HUES6 (cell line): ENCODE measurements at regions not wholly inside any gene's neighbourhood (a gene's known extent, or its start where the extent isn't known, plus 50 kb on each side); places are given as distances from the start of the nearest gene placed in this dataset.
"Not testable (repeated sequence)": the region's sequence is repeated elsewhere in the genome, so short reads cannot be mapped to it uniquely, and the experiment has no call there.

Source experiments
- H3K27ac ChIP-seq: 2 replicates; pipeline ENCODE4 v1.7.0; 2013; ENCODE audit warnings: low read depth, mild to moderate bottlenecking, low read length, inconsistent platforms
- H3K27me3 ChIP-seq: 2 replicates; pipeline ENCODE4 v1.6.1; 2013; ENCODE audit warnings: low read length; ENCODE audit not compliant: control insufficient read depth, insufficient read depth
- H3K36me3 ChIP-seq: 2 replicates; pipeline ENCODE4 v1.6.1; 2013; ENCODE audit warnings: low read length; ENCODE audit not compliant: control insufficient read depth, insufficient read depth
- H3K4me1 ChIP-seq: 2 replicates; pipeline ENCODE4 v1.6.1; 2013; ENCODE audit warnings: low read length; ENCODE audit not compliant: control insufficient read depth, insufficient read depth
- H3K4me3 ChIP-seq: 2 replicates; pipeline ENCODE4 v1.5.1; 2013; ENCODE audit warnings: low read depth, low read length
- H3K9ac ChIP-seq: one replicate; pipeline ENCODE4 v1.6.1; 2013; ENCODE audit warnings: mild to moderate bottlenecking, low read length
- H3K9me3 ChIP-seq: 2 replicates; pipeline ENCODE4 v1.6.1; 2013; ENCODE audit warnings: low read depth, low read length; ENCODE audit not compliant: control insufficient read depth, insufficient read depth

- Histone ChIP-seq H3K4me3 (peak overlapping the region; percentile 29), H3K27me3 (peaks cover 3% of the 10 kb centered on the region), H3K27ac (no peak overlapping the region)
Measured at GRCh38 chr20:30811885-30812671, 445.4 kb upstream of the DEFB115 start.

GRCh38 chr20:30812739-30813411 lies 444.6 kb upstream of the DEFB115 start:
- Histone ChIP-seq H3K27me3 (peaks cover 3% of the 10 kb centered on the region), H3K9ac (no peak overlapping the region), H3K4me1 (no peaks in the 10 kb centered on the region), H3K9me3 (peaks cover 53% of the 10 kb centered on the region), H3K4me3 (peak overlapping the region; percentile 28; the same call in 1 of the 2 replicates), H3K27ac (no peak overlapping the region), H3K36me3 (no peaks in the 10 kb centered on the region)

More at GRCh38 chr20:30811885-30812671, 445.4 kb upstream of the DEFB115 start:
- Histone ChIP-seq H3K9me3 (peaks cover 50% of the 10 kb centered on the region), H3K36me3 (no peaks in the 10 kb centered on the region), H3K9ac (no peak overlapping the region), H3K4me1 (no peaks in the 10 kb centered on the region)

GRCh38 chr20:30813412-30814311 lies 443.8 kb upstream of the DEFB115 start:
- Histone ChIP-seq H3K9me3 (peaks cover 59% of the 10 kb centered on the region), H3K4me3 (peak overlapping the region; percentile 28; the same call in 1 of the 2 replicates)
- H3K36me3 ChIP-seq, H3K27ac ChIP-seq, H3K9ac ChIP-seq, H3K4me1 ChIP-seq, H3K27me3 ChIP-seq: not testable (repeated sequence)

- not testable (repeated sequence) for H3K9ac ChIP-seq, H3K36me3 ChIP-seq, H3K27ac ChIP-seq, H3K27me3 ChIP-seq, H3K4me3 ChIP-seq, H3K4me1 ChIP-seq
- peaks cover 64% of the 10 kb centered on the region for H3K9me3 ChIP-seq
Measured at GRCh38 chr20:30814312-30814639, 443.2 kb upstream of the DEFB115 start.

DNA sequence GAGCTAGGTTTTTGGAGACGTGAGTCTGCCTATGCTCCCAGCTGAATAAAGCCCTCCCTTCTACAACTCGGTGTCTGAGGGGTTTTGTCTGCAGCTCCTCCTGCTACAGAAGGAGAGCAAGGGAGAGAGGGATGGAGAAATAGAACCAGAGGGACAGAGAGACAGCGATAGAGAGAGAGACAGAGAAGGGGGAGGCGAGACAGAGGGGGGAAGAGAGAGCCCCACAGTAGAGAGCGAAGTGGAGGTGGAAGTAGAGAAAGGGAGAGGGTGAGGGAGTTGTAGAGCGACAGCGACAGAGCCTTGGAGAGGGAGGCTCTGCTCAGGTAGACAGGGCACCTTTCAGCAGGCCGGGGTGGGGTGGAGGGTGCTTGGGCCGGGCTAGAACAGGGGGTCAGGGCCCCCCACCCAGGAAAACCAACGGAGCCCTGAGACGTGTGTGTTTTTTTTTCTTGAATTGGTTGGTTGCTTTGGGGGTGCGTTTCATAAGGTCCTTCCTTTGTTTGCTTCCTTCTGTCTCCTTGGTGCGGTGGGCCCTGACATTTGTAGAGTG lies 442.4 kb upstream of the DEFB115 start:
- H3K4me3 ChIP-seq, H3K27me3 ChIP-seq, H3K9ac ChIP-seq, H3K4me1 ChIP-seq, H3K36me3 ChIP-seq, H3K27ac ChIP-seq: not testable (repeated sequence)
- peaks cover 71% of the 10 kb centered on the region for H3K9me3 ChIP-seq

DNA sequence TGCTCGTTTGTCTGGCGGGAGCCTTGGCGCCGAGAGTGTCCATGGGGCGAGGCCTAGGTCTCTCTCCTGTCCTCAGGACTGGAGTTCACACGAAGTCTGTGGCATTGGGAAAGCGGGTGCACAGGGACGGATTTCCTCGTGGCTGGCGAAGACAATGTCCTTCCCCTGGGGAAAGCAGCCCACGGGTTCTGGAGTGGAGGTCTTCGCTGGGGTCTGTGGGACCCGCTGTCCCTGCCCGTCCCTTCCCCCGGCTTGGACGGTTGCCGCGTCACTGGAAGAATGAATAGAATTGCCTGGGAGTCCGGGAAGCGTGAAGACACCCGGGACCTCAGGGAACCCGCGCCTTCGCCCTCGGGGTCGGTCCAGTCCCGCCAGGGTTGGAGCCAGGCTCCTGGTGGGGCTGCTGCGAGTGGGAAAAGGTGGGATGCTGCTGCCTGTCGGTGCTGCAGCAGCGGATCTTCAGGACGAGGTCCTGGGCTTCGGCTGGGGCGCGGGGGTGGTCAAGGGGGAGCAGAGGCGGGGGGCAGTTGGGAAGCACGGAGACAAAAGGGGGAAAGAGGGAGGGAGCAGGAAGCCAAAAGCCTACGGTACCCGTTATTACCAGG lies 441.8 kb upstream of the DEFB115 start:
- H3K9ac ChIP-seq: no peak overlapping the region
- no peaks in the 10 kb centered on the region for H3K36me3 ChIP-seq
- H3K4me3 ChIP-seq: no peak overlapping the region
- no peaks in the 10 kb centered on the region for H3K4me1 ChIP-seq
- peaks cover 3% of the 10 kb centered on the region for H3K27me3 ChIP-seq
- no peak overlapping the region for H3K27ac ChIP-seq
- H3K9me3 ChIP-seq: peaks cover 72% of the 10 kb centered on the region

DNA sequence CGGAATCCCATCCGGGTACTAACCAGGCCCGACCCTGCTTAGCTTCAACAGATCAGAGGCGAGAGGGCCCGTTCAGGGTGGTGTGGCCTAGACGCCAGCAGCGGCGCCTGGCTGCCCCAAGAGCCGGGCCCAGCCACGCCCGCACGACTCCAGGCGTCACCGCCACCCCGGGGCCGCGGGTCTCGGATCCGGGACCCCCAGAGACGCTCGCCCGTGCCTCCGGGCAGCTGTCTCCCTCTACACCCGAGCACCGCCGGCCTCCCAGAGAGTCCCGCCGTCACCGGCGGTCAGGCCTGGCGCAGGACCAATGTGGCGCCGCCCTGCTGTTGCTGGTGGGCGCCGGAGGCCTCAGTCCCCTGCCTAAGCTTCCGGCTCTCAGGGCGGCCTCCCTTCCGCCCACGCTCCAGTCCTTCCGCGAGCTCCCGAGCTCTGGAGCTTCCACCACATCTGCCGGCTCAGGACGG lies 441.2 kb upstream of the DEFB115 start:
- H3K9me3 ChIP-seq: peaks cover 77% of the 10 kb centered on the region
- H3K4me3 ChIP-seq: no peak overlapping the region
- no peaks in the 10 kb centered on the region for H3K36me3 ChIP-seq
- H3K4me1 ChIP-seq: no peaks in the 10 kb centered on the region
- H3K27me3 ChIP-seq: peaks cover 3% of the 10 kb centered on the region
- no peak overlapping the region for H3K27ac ChIP-seq
- no peak overlapping the region for H3K9ac ChIP-seq

DNA sequence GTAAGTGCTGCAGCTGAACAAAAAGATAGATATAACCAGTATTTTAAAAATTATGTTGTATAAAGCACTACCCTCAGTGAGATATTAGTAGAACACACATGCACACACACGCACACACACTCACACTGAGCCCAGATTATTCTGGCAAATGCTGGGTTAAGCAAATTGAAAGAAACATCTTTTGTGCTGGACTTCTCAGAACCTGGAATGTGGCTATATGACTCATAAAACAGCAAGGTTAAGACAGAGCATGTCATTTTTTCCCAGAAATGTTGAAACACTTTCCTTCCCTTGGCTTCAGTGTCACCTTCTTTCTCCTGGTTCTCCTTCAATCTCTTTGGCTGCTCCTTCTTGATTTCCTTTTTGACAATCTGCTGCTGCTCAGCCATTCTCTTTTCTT lies 435.8 kb upstream of the DEFB115 start:
- H3K27me3 ChIP-seq, H3K36me3 ChIP-seq, H3K4me3 ChIP-seq, H3K9ac ChIP-seq, H3K4me1 ChIP-seq, H3K27ac ChIP-seq: not testable (repeated sequence)
- H3K9me3 ChIP-seq: peaks cover 63% of the 10 kb centered on the region

DNA sequence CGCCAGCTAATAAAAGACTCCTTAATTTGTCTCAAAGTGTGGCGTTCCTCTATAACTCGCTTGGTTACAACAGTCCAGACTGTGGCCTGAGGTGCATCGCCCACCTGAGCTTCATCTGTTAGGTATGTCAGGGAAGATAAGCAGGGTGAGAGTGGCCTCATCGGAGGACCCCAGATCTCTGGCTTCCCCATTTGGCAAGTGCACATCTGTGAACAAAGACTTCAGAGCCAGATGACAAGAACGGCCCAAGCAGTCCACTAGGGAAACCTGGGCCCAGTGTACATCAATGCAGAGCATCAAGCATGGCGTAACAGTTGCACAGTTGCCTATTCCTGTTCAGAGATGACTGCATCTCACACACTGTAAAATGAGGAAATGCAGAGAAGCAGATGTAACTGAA lies 432.8 kb upstream of the DEFB115 start:
- H3K9ac ChIP-seq, H3K36me3 ChIP-seq, H3K27ac ChIP-seq, H3K4me3 ChIP-seq, H3K4me1 ChIP-seq, H3K27me3 ChIP-seq: not testable (repeated sequence)
- peaks cover 60% of the 10 kb centered on the region for H3K9me3 ChIP-seq

DNA sequence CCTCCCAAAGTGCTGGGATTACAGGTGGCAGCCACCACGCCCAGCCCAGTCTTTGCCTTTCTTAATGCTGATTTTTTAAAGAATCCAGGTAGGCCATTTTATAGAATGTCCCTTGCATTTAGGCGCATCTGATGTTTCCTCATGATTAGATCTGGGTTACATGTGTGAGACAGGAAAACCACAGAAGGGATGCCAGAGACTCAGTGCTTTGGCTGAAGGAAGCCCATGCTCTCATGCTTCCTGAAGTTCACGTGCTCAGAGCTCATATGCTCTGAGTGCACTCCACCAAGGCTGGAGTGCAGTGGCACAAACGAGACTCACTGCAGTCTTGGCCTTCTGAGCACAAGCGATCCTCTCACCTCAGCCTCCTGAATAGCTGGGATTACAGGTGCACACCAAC lies 411.5 kb upstream of the DEFB115 start:
- not testable (repeated sequence) for H3K4me1 ChIP-seq
- H3K9me3 ChIP-seq: peaks cover 19% of the 10 kb centered on the region

More for the DNA sequence above, 411.5 kb upstream of the DEFB115 start:
- not testable (repeated sequence) for H3K4me3 ChIP-seq, H3K27me3 ChIP-seq, H3K36me3 ChIP-seq, H3K27ac ChIP-seq, H3K9ac ChIP-seq
